ENCODE measurements at regions not wholly inside any gene's neighbourhood (a gene's known extent, or its start where the extent isn't known, plus 50 kb on each side); places are given as distances from the start of the nearest gene placed in this dataset.

DNA sequence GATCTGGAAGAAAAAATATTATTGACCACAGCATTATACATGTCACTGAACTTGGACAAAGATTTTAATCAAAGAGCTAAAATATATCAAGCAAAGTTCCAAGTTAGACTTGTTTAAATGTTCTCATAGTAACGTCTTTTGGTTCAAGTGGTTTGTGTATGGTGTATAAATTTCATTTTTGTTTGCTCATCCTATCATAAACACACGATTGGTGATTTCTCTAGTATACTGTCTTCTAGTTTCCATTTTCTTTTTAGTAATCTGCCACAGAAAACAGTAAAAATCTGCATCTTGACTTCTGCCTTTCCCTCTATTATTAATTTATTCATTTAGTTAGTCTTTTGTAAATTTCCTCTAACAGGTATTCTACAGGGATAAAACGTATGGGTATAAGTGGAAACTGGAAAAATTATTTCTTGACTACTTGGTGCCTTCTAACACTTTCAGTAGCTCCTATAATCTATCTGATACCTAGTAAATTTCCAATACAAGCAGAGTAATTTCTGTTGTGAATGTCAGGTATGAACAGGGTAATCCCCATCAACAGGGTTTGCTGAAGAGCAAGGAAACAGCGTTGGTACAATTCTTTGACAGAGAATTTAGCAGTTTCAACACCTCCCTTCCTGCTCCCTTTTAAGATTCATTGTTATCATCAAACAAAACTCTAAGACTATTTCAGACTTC lies 268.0 kb downstream of the PTPRC start:
- no peak for DNase-seq

DNA sequence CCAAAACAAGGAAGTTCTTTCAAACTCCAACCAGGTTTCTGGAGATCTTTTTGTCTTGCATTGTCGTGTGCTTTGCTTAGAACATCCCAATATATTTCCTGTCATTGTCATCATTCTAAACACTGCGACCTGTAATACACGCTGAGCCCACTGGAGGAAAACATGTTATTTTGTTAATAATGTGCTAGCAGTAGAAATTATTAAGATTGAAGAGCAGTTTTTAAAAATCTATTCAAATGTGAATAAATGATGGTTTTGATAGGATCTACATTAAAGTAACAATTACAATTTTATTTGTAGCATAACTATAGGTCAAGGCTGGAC lies 268.5 kb downstream of the PTPRC start:
- no peak for DNase-seq

DNA sequence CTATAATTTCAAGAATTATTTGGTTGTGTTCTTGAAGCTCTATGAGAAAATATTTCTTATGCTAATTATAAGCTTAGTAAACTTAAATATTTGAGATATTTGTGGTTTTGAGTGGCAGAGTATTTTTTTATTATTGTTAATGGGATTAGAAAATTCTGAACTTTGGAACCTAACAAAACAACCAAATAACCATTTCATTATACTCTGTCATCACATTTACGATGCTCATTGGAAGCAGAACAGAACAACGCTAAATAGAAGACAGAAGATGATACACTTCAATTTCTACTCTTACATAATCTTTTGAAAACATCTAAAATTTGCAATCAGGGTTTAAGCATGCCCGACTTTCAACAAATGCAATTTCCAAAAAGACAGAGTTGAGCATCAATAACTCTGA lies 270.2 kb downstream of the PTPRC start:
- no peak for DNase-seq

DNA sequence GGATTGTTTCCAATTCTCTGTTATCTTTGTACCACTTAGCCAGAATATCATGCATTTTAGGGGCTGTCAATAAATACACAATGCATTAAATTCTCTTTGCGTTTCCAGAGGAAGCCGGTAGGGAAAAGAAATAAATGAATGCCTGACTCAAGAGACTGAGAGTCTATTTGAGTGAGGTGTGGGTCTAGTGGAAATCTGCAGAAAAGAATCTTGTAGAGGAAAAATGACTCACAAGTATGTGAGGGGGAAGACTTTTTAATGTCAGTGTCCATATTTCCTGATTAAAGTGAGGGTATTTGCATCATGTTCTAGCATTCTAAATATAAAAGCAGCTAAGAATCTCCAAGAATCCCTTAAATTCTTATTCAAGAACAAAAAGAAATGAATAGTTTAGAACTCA lies 271.1 kb downstream of the PTPRC start:
- DNase-seq, result no peak

DNA sequence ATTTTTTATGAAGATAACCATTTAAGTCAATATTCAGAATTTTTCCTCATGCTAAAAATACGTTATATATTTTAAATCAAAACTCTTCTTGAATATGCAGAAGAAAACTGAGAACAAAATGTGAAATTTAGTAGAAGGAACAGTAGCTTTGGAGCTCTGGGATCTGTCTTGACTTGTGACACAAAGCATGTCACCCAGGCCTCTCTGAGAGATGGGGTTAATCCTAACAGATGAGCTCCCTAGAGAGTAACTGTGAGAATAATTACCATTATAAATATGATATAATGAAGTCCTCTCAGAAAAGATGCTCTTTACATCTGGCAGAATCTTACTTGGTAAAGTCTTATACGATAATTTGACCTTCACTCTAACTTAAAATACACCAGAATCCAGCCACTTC lies 272.0 kb downstream of the PTPRC start:
- DNase-seq, result no peak

DNA sequence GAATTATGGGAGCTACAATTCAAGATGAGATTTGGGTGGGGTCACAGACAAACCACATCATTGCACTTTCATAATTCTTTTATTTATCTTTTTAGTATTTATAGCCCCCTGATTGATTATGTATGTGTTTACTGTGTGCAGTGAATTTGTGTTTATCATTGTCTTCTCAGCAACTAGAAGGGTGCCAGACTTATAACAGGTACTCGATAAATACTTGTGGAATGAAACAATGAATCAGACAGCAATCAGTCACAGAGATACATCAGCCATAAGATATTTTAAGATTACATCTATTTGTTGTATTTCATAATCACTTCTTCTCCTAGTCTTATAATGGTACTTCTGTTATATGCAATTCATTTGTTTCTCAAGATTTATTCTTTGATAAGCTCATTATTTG lies 273.2 kb downstream of the PTPRC start:
- no peak for DNase-seq

DNA sequence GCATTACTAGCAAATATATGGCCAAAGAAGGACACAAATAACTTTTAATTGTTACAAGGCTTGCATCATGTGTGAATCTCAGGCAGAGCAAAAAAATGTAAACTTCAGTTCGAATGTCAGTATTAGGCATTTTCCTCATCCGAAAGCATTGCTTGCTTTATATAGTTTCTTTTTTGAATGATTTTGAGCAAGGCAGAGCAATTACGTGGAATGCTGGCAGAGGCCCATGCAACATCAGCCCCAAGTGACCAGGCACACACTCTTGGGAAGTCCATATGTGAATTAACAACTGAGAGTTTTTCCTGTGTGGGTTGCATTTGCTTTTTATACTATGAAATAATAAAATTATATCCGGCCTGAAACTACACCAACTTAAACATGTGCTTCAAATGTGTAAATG lies 274.8 kb downstream of the PTPRC start:
- DNase-seq, result no peak

DNA sequence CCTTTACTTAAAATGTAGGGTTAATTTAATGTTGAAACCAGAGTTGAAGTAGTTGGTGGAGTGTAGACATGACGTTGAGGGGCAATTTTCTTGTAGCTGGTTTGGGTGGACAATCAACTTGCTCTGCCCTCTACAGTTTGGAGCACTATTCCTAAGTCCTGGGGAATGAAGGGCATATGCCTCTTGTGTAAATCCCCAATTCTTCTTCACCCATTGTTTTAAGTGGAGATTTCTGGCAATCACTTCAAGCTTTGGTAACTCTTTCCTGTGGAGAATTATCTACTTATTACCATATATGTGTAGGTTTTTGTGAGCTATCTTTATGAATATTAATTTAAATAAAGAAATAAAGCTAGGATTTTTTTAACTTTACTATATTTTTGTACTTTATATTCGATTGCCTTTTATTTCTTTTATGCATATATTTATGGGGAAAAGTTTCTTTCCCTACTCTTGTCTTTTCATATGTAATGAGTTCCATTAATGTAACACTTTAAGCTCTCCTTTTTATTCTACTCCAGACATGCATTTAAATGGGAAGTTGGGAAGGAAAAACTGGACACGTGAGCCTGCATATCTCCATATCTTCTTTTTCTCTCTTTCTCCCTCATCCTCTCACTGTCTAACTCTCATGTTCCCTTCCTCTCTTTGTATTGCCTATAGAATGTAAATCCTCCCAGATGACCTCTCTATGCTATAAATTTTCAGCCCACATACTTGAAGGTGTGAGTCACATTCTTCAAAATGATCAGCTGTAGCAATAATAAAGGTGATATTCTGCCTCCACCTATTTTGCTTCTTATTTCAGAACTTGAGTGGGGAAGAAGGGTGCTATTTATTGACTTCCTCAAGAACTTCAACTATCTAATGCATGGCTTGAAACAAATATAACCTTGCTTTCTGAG lies 276.7 kb downstream of the PTPRC start:
- no peak for DNase-seq

DNA sequence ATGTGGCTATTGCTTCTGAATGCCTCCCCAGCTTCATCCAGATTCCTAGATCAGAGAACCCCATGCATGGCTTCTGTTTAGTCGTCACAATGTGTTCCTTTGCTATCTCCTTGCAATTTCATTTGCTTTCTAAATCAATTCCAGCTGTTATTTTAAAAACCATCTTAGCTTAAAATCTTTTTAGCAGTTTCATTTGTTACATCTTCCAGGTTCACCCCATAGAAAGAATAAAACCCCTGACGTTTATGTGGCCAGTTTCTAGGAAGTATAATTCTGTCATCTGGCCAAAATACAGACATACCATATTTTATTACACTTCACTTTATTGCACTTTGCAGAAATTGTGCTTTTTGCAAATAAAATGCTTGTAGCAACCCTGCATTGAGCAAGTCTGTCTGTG lies 278.4 kb downstream of the PTPRC start:
- DNase-seq, result no peak

DNA sequence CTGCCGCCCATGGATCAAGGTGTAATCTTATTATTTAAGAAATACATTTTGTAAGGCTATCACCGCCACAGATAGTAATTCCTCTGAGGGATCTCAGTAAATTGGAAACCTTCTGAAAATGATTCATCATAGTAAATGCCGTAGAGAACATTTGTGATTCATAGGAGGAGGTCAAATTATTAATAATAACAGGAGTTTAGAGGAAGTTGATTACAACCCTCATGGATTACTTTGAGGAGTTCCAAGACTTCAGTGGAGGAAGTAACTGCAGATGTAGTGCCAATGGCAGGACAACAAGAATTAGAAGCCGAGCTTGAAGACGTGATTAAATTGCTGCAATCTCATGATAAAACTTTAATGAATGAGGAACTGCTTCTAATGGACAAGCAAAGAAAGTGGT lies 280.1 kb downstream of the PTPRC start:
- no peak for DNase-seq

DNA sequence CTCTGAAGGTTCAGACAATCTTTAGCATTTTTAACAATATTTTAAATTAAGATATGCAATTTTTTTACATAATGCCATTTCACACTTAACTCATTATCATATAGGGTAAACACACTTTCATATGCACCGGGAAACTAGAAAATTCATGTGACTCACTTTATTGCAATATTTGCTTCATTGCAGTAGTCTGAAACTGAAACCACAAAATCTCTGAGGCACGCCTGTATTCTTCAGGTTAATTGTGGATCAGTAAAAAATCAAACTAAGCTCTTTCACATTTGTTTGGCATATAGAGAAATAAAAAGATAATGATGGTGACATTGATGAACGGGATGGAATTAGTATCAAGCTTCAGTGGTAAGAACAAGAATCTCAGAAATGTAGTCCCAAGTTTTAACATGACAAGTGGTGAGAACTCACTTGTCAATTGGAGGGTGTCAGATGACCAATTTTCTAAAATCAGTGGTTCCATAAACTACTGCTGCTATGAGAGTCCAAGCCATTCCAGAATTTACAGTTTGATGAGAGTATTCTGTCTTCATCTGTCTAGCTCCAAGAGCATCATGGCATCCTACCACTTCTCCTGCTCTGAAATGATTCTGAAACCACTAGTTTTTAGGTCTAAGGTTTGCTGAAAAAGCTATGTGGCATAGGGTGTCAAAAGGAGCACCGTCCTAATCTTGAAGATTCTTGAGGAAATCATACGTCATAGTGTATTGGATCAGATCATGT lies 281.0 kb downstream of the PTPRC start:
- DNase-seq, result no peak

DNA sequence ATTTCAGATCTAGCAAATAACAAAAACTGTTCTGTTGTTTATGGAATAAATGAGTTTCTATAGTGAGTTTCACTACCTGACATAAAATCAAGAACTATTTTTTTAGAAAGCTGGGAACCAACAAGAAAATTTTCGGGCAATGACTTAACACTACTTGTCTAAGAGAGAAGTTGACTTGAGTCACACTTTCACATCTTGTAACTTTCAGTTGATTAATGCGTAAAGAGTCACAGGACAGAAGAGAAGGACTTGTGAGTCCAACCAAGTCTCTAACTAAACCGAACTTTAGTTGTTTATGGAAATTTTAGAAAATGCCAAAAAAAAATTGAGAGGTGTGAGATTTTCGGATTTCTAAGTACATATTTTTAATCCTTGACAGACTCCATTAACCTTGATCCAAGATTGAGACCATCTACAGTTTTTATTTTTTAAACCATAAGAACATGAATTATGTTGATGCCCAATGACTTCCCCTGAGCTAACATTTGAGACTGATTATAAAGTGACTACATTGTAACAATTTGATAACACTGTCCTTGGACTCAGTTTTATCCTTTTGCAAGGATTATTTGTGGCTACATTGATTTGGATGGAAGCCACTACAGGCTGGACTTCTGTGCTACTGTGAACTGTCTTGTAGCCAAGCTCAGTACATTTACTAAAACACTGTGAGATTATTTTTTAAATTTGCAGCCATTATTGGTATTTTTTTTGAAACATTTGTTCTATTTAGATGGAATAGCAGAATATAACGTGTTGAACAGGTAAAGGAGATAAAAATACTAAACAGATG lies 284.0 kb downstream of the PTPRC start:
- no peak for DNase-seq

DNA sequence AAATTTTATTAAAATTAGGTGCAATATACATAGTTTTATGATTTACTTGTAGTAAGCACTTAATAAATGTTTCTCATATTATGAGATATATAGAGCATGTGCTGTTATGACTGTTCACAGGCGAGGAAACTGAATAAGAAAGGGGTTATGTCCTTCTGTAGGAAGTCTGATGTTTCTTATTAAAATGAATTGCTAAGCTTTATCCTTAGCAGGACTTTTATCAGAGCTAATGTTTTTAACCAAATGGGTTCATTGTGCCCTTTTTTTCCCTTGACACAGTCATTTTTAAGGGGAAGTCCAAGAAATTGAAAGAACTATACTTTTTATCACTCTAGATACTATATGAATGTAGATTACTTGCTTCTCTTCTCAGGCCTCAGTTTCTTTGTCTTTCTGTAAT lies 285.2 kb downstream of the PTPRC start:
- DNase-seq, result no peak

DNA sequence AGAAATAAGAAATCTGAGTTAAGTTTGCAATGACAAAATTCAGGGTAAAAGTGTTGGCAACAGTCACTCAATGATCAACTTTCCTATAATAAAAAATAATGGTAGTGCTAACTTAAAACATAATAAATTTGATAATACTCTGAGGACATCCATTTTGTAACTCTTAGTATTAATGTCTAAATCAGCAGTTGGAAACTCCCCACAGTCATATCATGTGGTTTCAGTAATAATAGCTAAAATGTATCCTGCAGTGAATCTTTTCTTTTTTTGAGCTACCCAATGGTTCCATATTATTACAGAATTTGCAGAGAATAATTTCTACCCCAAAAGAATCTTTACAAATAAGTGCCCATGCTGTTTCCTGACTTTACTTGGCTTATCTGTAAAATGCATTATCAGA lies 286.7 kb downstream of the PTPRC start:
- DNase-seq, result no peak

DNA sequence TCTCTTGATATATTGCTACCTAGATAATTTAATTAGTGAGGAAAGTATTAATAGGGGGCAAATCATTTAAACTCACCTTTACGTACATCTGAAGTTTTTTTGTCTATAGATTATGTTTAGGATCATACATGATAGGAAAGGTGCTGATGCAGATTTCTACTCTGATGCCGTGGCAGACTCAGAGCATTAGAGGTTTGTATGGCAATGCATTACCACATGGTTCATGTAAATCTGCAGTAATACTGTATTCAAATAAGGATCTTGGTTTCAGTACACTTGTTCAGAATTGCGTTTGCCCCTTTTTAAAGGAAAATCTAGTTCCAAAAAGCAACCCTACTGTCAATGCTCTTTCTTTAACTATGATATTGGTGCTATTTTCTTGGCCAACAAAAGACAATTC lies 288.3 kb downstream of the PTPRC start:
- DNase-seq, result no peak

DNA sequence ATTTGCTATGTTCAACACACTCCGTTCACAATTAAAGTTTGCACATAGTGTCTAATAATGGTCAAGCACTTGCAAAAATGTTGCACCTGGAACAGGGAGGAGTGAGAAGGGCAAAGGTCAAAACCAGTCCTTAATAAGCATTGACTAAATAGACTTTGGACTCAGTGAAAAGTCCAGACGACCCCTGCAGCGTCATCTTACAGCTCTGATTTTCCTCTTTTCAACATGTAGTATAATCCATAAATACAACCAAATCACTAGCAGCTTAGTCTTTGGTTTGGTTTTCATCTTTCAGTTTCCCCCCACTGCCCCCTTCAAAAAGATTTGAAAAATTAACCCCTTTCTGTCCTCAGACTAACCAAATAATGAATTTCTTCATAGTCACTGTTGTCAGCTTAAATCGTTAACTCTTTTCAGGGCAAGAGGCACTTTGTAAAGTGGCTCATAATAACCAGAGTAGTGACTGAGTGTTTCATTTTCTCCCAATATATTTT lies 290.3 kb downstream of the PTPRC start:
- DNase-seq, result no peak

DNA sequence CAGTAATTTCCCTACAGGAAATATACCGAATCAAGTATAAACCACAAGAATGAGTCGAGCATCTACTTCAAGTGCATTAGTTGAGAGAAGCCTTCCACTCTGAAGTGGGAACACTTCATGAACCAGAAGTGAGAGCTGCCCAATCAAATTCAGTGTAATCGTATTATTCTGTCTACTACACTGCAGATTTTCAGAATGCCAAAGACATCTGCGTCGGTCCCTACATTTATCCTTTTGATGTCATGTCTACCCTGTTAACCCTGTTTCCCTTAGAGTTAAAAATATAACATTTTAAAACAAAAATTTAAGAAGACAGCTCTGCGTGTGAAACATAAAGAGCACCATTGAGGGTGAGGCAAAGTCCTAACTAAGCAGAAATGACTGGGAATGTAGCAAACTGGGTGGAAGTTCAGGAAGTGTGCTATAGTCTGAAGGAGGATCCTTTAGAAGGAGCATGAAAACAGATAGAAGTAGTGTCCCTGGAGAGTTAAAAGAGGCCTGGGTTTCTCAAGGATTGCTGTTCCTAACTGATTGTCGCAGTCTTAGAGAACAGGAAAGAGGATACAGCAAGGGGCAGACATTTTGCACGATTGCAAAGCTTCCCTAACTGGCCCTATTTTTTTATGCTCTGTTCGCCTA lies 291.2 kb downstream of the PTPRC start:
- no peak for DNase-seq

DNA sequence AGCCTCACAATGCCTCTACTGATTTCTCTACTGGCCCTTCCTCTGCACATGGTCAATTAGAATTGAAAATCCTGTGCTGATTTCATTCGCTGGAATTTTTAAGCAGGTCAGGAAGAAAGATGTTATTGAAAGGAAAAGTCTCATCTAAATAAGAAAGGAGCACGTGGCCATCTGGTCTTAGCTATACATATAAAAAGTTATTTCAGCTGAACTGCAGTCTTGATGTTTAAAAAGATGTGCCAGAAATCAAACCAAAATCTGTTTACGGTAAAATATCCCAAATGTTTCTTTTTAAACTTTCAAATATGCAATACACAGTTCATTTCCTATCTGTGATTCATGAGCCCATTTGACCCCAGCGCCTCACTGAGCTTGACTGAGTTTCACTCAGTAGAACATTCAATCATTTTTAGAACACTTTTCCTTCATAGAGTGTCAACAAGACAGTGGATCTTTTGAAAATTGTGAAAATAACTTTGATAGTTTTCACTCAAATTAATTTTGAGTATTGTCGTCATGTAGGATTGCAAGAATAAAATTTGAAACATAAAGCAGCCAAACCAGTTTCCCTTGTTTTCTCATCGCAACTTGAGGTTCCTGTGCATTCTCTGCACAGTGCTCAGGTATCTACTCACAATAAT lies 293.6 kb downstream of the PTPRC start:
- no peak for DNase-seq

DNA sequence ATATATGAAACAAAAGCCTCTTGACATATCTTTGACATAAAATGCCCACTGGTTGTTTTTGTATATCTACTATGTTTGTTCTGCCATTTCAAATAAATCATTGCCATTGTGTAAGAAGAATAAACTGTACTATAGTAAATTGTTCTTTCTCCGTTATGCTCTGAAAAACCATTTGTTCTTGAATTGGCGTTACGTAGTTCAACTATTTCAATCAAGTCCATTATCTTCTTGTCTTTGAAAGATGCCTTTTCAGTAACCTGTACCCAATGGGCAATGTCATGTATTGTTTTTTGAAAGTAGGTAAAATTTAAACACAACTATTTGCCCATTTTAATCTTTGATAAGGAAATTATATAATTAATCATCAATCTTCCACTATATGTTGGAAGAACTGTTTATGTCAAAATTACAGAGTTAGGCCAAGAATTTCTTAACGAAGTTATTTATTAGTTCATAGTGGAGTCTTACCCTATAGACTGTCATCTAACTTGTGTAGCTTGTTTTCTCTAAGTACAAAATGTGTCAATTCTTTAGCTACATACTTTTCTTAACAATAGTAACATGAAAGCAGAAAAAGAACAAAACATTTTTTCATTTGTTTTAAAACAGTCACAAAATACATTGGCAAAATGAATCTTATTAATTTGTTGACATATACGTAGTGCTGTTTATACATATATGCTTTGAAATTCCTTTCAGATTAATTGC lies 294.8 kb downstream of the PTPRC start:
- no peak for DNase-seq

DNA sequence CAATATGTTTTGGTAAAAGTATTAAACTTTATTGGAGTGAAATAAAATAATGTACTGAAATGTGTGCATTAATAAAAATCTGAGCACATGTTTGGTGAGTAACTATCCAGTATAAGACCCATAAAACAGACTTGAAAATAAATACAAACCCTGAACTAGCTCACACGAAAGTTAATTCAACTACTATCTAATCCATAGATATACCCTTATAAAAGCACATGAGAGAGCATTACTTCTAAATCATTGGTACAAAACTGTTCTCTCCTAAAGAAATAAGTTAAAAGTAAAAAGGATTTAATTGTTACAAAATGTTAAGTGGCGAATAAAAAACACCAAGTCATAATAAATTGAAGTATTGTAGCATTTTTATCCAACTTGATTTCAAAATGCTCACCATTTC lies 295.6 kb downstream of the PTPRC start:
- no peak for DNase-seq

DNA sequence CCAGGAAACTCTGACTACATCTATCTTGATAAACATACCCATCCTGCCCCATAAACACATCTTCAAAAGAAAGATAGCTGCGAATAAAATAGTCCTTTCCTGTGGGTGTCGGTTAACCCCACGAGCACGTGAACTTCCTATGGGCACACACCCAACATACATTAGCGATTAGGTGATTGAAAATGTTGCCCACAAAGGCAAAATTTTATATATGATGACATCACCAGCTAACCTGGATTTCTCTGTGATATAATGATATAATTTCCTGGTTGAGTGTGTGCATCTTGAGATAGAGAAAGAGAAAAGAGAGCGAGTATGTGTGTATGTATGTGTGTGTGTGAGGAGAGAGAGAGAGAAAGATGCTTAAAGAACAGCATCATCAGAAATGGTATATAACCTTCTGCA lies 296.1 kb downstream of the PTPRC start:
- DNase-seq, result peak; percentile 13 to 26
